NCI-H2196 treated with DMSO at 0.1 percent for 48 hours (cell line): ENCODE measurements at regions not wholly inside any gene's neighbourhood (a gene's known extent, or its start where the extent isn't known, plus 50 kb on each side); places are given as distances from the start of the nearest gene placed in this dataset.

Experiments used
- DNase-seq: peaks from one replicate; lab custom pipeline; 2025; ENCODE audit not compliant: unreplicated experiment; lab: John Stamatoyannopoulos, UW

GRCh38 chr10:3631701-3632330 lies 153.2 kb downstream of the KLF6 start:
- no peak for DNase-seq

GRCh38 chr10:3631291-3631690 lies 153.7 kb downstream of the KLF6 start:
- no peak for DNase-seq

GRCh38 chr10:3625959-3626751 lies 158.9 kb downstream of the KLF6 start:
- no peak for DNase-seq

- no peak for DNase-seq
Observed at GRCh38 chr10:3624367-3624766, 160.6 kb downstream of the KLF6 start.

GRCh38 chr10:3623746-3624145 lies 161.3 kb downstream of the KLF6 start:
- no peak for DNase-seq

GRCh38 chr10:3622845-3623621 lies 162.0 kb downstream of the KLF6 start:
- DNase-seq: no peak

- DNase-seq: no peak
Observed at GRCh38 chr10:3622427-3622826, 162.6 kb downstream of the KLF6 start.

GRCh38 chr10:3620818-3621217 lies 164.2 kb downstream of the KLF6 start:
- DNase-seq: no peak

- no peak for DNase-seq
Observed at GRCh38 chr10:3619241-3619640, 165.8 kb downstream of the KLF6 start.

- DNase-seq: no peak
Observed at GRCh38 chr10:3616880-3617279, 168.1 kb downstream of the KLF6 start.

- no peak for DNase-seq
Observed at GRCh38 chr10:3613318-3613717, 171.7 kb downstream of the KLF6 start.

GRCh38 chr10:3612183-3613001 lies 172.6 kb downstream of the KLF6 start:
- no peak for DNase-seq

- no peak for DNase-seq
Observed at GRCh38 chr10:3606309-3606708, 178.7 kb downstream of the KLF6 start.

GRCh38 chr10:3605882-3606281 lies 179.1 kb downstream of the KLF6 start:
- no peak for DNase-seq

- DNase-seq: no peak
Observed at GRCh38 chr10:3595736-3596135, 189.3 kb downstream of the KLF6 start.

GRCh38 chr10:3593611-3594010 lies 191.4 kb downstream of the KLF6 start:
- no peak for DNase-seq

- DNase-seq: no peak
Observed at GRCh38 chr10:3592424-3592823, 192.6 kb downstream of the KLF6 start.

- DNase-seq: no peak
Observed at GRCh38 chr10:3588816-3589215, 196.2 kb downstream of the KLF6 start.

GRCh38 chr10:3588346-3588745 lies 196.7 kb downstream of the KLF6 start:
- no peak for DNase-seq

- no peak for DNase-seq
Observed at GRCh38 chr10:3584926-3585784, 199.9 kb downstream of the KLF6 start.
